HG03460 (cell line): ENCODE measurements at regions not wholly inside any gene's neighbourhood (a gene's known extent, or its start where the extent isn't known, plus 50 kb on each side); places are given as distances from the start of the nearest gene placed in this dataset.
"Not testable (repeated sequence)": the region's sequence is repeated elsewhere in the genome, so short reads cannot be mapped to it uniquely, and the experiment has no call there.

ENCODE experiments used
- ATAC-seq: cut with Tn5 transposase; IDR thresholded peaks from one replicate; pipeline ENCODE4 v1.9.1; 2021; ENCODE audit not compliant: unreplicated experiment

GRCh38 chr4:26204911-26205370 lies 115.9 kb upstream of the RBPJ start:
- ATAC-seq = no peak

GRCh38 chr4:26206339-26206738 lies 114.5 kb upstream of the RBPJ start:
- no peak for ATAC-seq

- ATAC-seq = no peak
Observed at GRCh38 chr4:26206999-26207398, 113.8 kb upstream of the RBPJ start.

GRCh38 chr4:26207631-26208030 lies 113.2 kb upstream of the RBPJ start:
- no peak for ATAC-seq

GRCh38 chr4:26208237-26208994 lies 112.4 kb upstream of the RBPJ start:
- no peak for ATAC-seq

- ATAC-seq = not testable (repeated sequence)
Observed at GRCh38 chr4:26209378-26209777, 111.4 kb upstream of the RBPJ start.

GRCh38 chr4:26212528-26212927 lies 108.3 kb upstream of the RBPJ start:
- no peak for ATAC-seq

- no peak for ATAC-seq
Observed at GRCh38 chr4:26213317-26213716, 107.5 kb upstream of the RBPJ start.

GRCh38 chr4:26214994-26215393 lies 105.8 kb upstream of the RBPJ start:
- ATAC-seq = no peak

- no peak for ATAC-seq
Observed at GRCh38 chr4:26215725-26216124, 105.1 kb upstream of the RBPJ start.

- ATAC-seq = no peak
Observed at GRCh38 chr4:26217481-26217880, 103.3 kb upstream of the RBPJ start.

- ATAC-seq = peak; percentile 67
Observed at GRCh38 chr4:26217961-26218676, 102.7 kb upstream of the RBPJ start.

- peak; percentile 27 for ATAC-seq
Observed at GRCh38 chr4:26218677-26219605, 101.9 kb upstream of the RBPJ start.

GRCh38 chr4:26220696-26221095 lies 100.1 kb upstream of the RBPJ start:
- ATAC-seq = no peak

- ATAC-seq = no peak
Observed at GRCh38 chr4:26223155-26223554, 97.7 kb upstream of the RBPJ start.

- ATAC-seq = no peak
Observed at GRCh38 chr4:26226629-26227376, 94.0 kb upstream of the RBPJ start.

- no peak for ATAC-seq
Observed at GRCh38 chr4:26227601-26228229, 93.1 kb upstream of the RBPJ start.

GRCh38 chr4:26228883-26229282 lies 91.9 kb upstream of the RBPJ start:
- ATAC-seq = no peak

GRCh38 chr4:26229974-26230373 lies 90.8 kb upstream of the RBPJ start:
- ATAC-seq = no peak

- ATAC-seq = no peak
Observed at GRCh38 chr4:26233350-26233749, 87.5 kb upstream of the RBPJ start.
